GM23338 (cell line): ENCODE measurements at regions not wholly inside any gene's neighbourhood (a gene's known extent, or its start where the extent isn't known, plus 50 kb on each side); places are given as distances from the start of the nearest gene placed in this dataset.
A peak's percentile ranks its signal among the peaks of the same experiment; 100 is the strongest.

Source experiments
- ATAC-seq: fragments of 200-7000 bp; cut with Tn5 transposase; 3 replicates; pipeline ENCODE4 v1.9.1; 2020
- DNase-seq: peaks from one replicate; pipeline ENCODE4 v3.0.0-alpha.2; 2015; ENCODE audit warnings: low spot score
- H2AFZ ChIP-seq: fragments of 200-600 bp; sonication (generic); 2 replicates; pipeline ENCODE4 v1.8.0; 2016; ENCODE audit warnings: antibody characterized with exemption, mild to moderate bottlenecking, moderate library complexity
- H3F3A ChIP-seq: fragments of 200-600 bp; sonication (generic); replicated peaks from 2 replicates; pipeline ENCODE4 v1.8.0; 2017; ENCODE audit warnings: antibody characterized with exemption, mixed run types, low read depth
- H3K27ac ChIP-seq: fragments of 200-600 bp; sonication (generic); 2 replicates; pipeline ENCODE4 v1.6.1; 2016; ENCODE audit warnings: low read depth
- H3K27me3 ChIP-seq: fragments of 200-600 bp; sonication (generic); 2 replicates; pipeline ENCODE4 v1.8.0; 2016; ENCODE audit warnings: mild to moderate bottlenecking, mixed run types, moderate library complexity; ENCODE audit not compliant: insufficient read depth
- H3K36me3 ChIP-seq: fragments of 200-600 bp; sonication (generic); 2 replicates; pipeline ENCODE4 v1.8.0; 2016; ENCODE audit warnings: mild to moderate bottlenecking; ENCODE audit not compliant: insufficient read depth
- H3K4me1 ChIP-seq: fragments of 200-600 bp; sonication (generic); 2 replicates; pipeline ENCODE4 v1.8.0; 2016; ENCODE audit warnings: mild to moderate bottlenecking, moderate library complexity; ENCODE audit not compliant: insufficient read depth
- H3K4me2 ChIP-seq: fragments of 200-600 bp; sonication (generic); 2 replicates; pipeline ENCODE4 v1.7.1; 2017; ENCODE audit warnings: mixed run types
- H3K4me3 ChIP-seq: fragments of 200-600 bp; sonication (generic); 2 replicates; pipeline ENCODE4 v1.6.1; 2016; ENCODE audit warnings: mixed run types
- H3K79me2 ChIP-seq: fragments of 200-600 bp; sonication (generic); replicated peaks from 2 replicates; pipeline ENCODE4 v1.8.0; 2017; ENCODE audit warnings: mild to moderate bottlenecking; ENCODE audit not compliant: insufficient read depth
- H3K9me2 ChIP-seq: fragments of 200-600 bp; sonication (generic); 2 replicates; pipeline ENCODE4 v1.8.0; 2017; ENCODE audit not compliant: insufficient read depth
- H4K20me1 ChIP-seq: fragments of 200-600 bp; sonication (generic); replicated peaks from 2 replicates; pipeline ENCODE4 v1.8.0; 2017; ENCODE audit warnings: mild to moderate bottlenecking; ENCODE audit not compliant: insufficient read depth
- H3K27ac Mint-ChIP-seq: 2 replicates; pipeline ENCODE4 v1.8.0; 2020; ENCODE audit warnings: inconsistent platforms, mild to moderate bottlenecking, moderate library complexity, mixed read lengths
- H3K27me3 Mint-ChIP-seq: 3 replicates; pipeline ENCODE4 v1.8.0; 2022; ENCODE audit warnings: low read depth, mild to moderate bottlenecking, moderate library complexity, mixed read lengths, inconsistent platforms; ENCODE audit not compliant: insufficient read depth, poor library complexity
- H3K36me3 Mint-ChIP-seq: 3 replicates; pipeline ENCODE4 v1.8.0; 2021; ENCODE audit warnings: low read depth, mild to moderate bottlenecking, inconsistent platforms, moderate library complexity, mixed read lengths
- H3K4me1 Mint-ChIP-seq: 3 replicates; pipeline ENCODE4 v1.8.0; 2020; ENCODE audit warnings: mild to moderate bottlenecking, inconsistent platforms, mixed read lengths
- H3K4me3 Mint-ChIP-seq: 3 replicates; pipeline ENCODE4 v1.8.0; 2021; ENCODE audit warnings: moderate library complexity, mild to moderate bottlenecking, inconsistent platforms, mixed read lengths
- H3K9me3 Mint-ChIP-seq: 3 replicates; pipeline ENCODE4 v1.8.0; 2020; ENCODE audit warnings: moderate library complexity, mild to moderate bottlenecking, inconsistent platforms, mixed read lengths
- CREB1 ChIP-seq: fragments of 250-450 bp; sonication (Bioruptor Pico); IDR thresholded peaks from 2 replicates; pipeline ENCODE4 v1.5.0; 2020; ENCODE audit warnings: low read depth, mild to moderate bottlenecking, moderate library complexity
- CTCF ChIP-seq, 2 experiments: fragments of 200-600 bp in 1 of 2; sonication (generic) in 1 of 2; conservative IDR thresholded peaks; 2 replicates each; pipeline versions ENCODE4 v1.5.1 to v1.6.1; 2016 to 2017; ENCODE audit warnings: antibody characterized with exemption in 2 of 2, low read depth in 2 of 2, mild to moderate bottlenecking in 2 of 2, moderate library complexity in 1 of 2
- EZH2 ChIP-seq: fragments of 200-600 bp; sonication (generic); IDR thresholded peaks from one replicate; pipeline ENCODE4 v1.8.0; 2017; ENCODE audit warnings: antibody characterized with exemption, mild to moderate bottlenecking, low read depth; ENCODE audit not compliant: unreplicated experiment
- EZH2phosphoT487 ChIP-seq: fragments of 200-600 bp; sonication (generic); IDR thresholded peaks from one replicate; pipeline ENCODE4 v1.8.1; 2018; ENCODE audit warnings: antibody characterized with exemption; ENCODE audit not compliant: unreplicated experiment
- JUNB ChIP-seq: IDR thresholded peaks from one replicate; pipeline ENCODE4 v1.6.1; 2016; ENCODE audit warnings: antibody characterized with exemption; ENCODE audit not compliant: unreplicated experiment
- NANOG ChIP-seq: IDR thresholded peaks from 2 replicates; pipeline ENCODE4 v1.6.1; 2016; ENCODE audit warnings: antibody characterized with exemption, borderline replicate concordance
- REST ChIP-seq: IDR thresholded peaks from one replicate; pipeline ENCODE4 v1.6.1; 2018; ENCODE audit warnings: antibody characterized with exemption; ENCODE audit not compliant: unreplicated experiment
- STAT1 ChIP-seq: IDR thresholded peaks from one replicate; pipeline ENCODE4 v1.6.1; 2016; ENCODE audit warnings: antibody characterized with exemption; ENCODE audit not compliant: unreplicated experiment
- ZNF114 ChIP-seq: fragments of 250-450 bp; sonication (Bioruptor Pico); IDR thresholded peaks from 2 replicates; pipeline ENCODE4 v1.5.0; 2020; ENCODE audit warnings: mild to moderate bottlenecking, moderate library complexity
- ZNF331 ChIP-seq: fragments of 250-450 bp; sonication (Bioruptor Pico); IDR thresholded peaks from 2 replicates; pipeline ENCODE4 v1.5.0; 2020; ENCODE audit warnings: low read depth, mild to moderate bottlenecking, moderate library complexity
- TF ChIP-seq, protein P1 (sequence below): IDR thresholded peaks from 2 replicates; pipeline ENCODE4 v1.6.1; 2016; ENCODE audit warnings: antibody characterized with exemption

GRCh38 chr1:25145775-25146393 lies 86.4 kb downstream of the SYF2 start:
- no peaks in the 10 kb centered on the region for H3K9me3 Mint-ChIP-seq
- no peaks in the 10 kb centered on the region for H4K20me1 ChIP-seq
- H3K27me3 ChIP-seq: no peaks in the 10 kb centered on the region
- no peak overlapping the region for H3K27ac Mint-ChIP-seq
- peaks cover 2% of the 10 kb centered on the region for H3K27me3 Mint-ChIP-seq
- H3K36me3 ChIP-seq: no peaks in the 10 kb centered on the region
- no peak overlapping the region for H3K4me3 Mint-ChIP-seq
- no peak overlapping the region for H3K27ac ChIP-seq
- H3K79me2 ChIP-seq: no peaks in the 10 kb centered on the region
- H3F3A ChIP-seq: 0 out of 2 replicates have a peak, but pooled peaks cover 2% of the 10 kb centered on the region
- TF ChIP-seq JUNB: no peak
- no peak for TF ChIP-seq NANOG
- no peak for TF ChIP-seq ZNF114
- TF ChIP-seq CTCF (conservative IDR thresholded peaks at IDR 0.05; ENCODE audit: low read depth in 2 of 2): no peak
- TF ChIP-seq EZH2: no peak
- TF ChIP-seq STAT1: no peak
- no peak for TF ChIP-seq ZNF331 (CRISPR knock-in tag)
- TF ChIP-seq REST: no peak
- TF ChIP-seq, protein P1, sequence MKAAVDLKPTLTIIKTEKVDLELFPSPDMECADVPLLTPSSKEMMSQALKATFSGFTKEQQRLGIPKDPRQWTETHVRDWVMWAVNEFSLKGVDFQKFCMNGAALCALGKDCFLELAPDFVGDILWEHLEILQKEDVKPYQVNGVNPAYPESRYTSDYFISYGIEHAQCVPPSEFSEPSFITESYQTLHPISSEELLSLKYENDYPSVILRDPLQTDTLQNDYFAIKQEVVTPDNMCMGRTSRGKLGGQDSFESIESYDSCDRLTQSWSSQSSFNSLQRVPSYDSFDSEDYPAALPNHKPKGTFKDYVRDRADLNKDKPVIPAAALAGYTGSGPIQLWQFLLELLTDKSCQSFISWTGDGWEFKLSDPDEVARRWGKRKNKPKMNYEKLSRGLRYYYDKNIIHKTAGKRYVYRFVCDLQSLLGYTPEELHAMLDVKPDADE: no peak
- TF ChIP-seq CREB1 (CRISPR knock-in tag): no peak
- TF ChIP-seq EZH2phosphoT487: no peak
- no peak overlapping the region for H3K4me3 ChIP-seq
- DNase-seq (no peak), ATAC-seq (no peak)
- H2AFZ ChIP-seq: 0 out of 2 replicates have a peak overlapping the region, but pooled peaks have one; percentile 38
- no peaks in the 10 kb centered on the region for H3K36me3 Mint-ChIP-seq
- H3K4me2 ChIP-seq: no peak overlapping the region
- H3K4me1 ChIP-seq: no peaks in the 10 kb centered on the region
- H3K9me2 ChIP-seq: no peaks in the 10 kb centered on the region
- H3K4me1 Mint-ChIP-seq: peaks cover 3% of the 10 kb centered on the region; the same call in 1 of the 3 replicates
